GM19467 (cell line): ENCODE measurements at regions not wholly inside any gene's neighbourhood (a gene's known extent, or its start where the extent isn't known, plus 50 kb on each side); places are given as distances from the start of the nearest gene placed in this dataset.
"Not testable (repeated sequence)": the region's sequence is repeated elsewhere in the genome, so short reads cannot be mapped to it uniquely, and the experiment has no call there.

Experiments used
- ATAC-seq: cut with Tn5 transposase; IDR thresholded peaks from one replicate; pipeline ENCODE4 v1.9.1; 2021; ENCODE audit warnings: mild to moderate bottlenecking, moderate library complexity; ENCODE audit not compliant: unreplicated experiment

GRCh38 chr4:19650903-19651864 is 600.5 kb upstream of the SLIT2 start:
- no peak for ATAC-seq

- ATAC-seq = no peak
Measured at GRCh38 chr4:19645589-19645988, 606.1 kb upstream of the SLIT2 start.

- no peak for ATAC-seq
Measured at GRCh38 chr4:19636451-19636850, 615.3 kb upstream of the SLIT2 start.

GRCh38 chr4:19631814-19632213 is 619.9 kb upstream of the SLIT2 start:
- no peak for ATAC-seq

- ATAC-seq = no peak
Measured at GRCh38 chr4:19623866-19624265, 627.8 kb upstream of the SLIT2 start.

- ATAC-seq = no peak
Measured at GRCh38 chr4:19615086-19615689, 636.5 kb upstream of the SLIT2 start.

GRCh38 chr4:19614171-19614570 is 637.5 kb upstream of the SLIT2 start:
- no peak for ATAC-seq

GRCh38 chr4:19596342-19596741 is 655.4 kb upstream of the SLIT2 start:
- ATAC-seq = no peak

- ATAC-seq = no peak
Measured at GRCh38 chr4:19592391-19592790, 659.3 kb upstream of the SLIT2 start.

GRCh38 chr4:19583827-19584569 is 667.7 kb upstream of the SLIT2 start:
- ATAC-seq = no peak

GRCh38 chr4:19580095-19580494 is 671.6 kb upstream of the SLIT2 start:
- ATAC-seq = no peak

- ATAC-seq = no peak
Measured at GRCh38 chr4:19579608-19580007, 672.1 kb upstream of the SLIT2 start.

- no peak for ATAC-seq
Measured at GRCh38 chr4:19577097-19577496, 674.6 kb upstream of the SLIT2 start.

- no peak for ATAC-seq
Measured at GRCh38 chr4:19575924-19576323, 675.8 kb upstream of the SLIT2 start.

GRCh38 chr4:19566041-19566440 is 685.7 kb upstream of the SLIT2 start:
- ATAC-seq = no peak

GRCh38 chr4:19562456-19562855 is 689.2 kb upstream of the SLIT2 start:
- ATAC-seq = no peak

GRCh38 chr4:19557161-19557560 is 694.5 kb upstream of the SLIT2 start:
- ATAC-seq = no peak

- ATAC-seq = not testable (repeated sequence)
Measured at GRCh38 chr4:19556276-19556675, 695.4 kb upstream of the SLIT2 start.

GRCh38 chr4:19547463-19547862 is 704.2 kb upstream of the SLIT2 start:
- no peak for ATAC-seq

- ATAC-seq = no peak
Measured at GRCh38 chr4:19544446-19545125, 707.1 kb upstream of the SLIT2 start.
